ENCODE measurements at regions not wholly inside any gene's neighbourhood (a gene's known extent, or its start where the extent isn't known, plus 50 kb on each side); places are given as distances from the start of the nearest gene placed in this dataset.

DNA sequence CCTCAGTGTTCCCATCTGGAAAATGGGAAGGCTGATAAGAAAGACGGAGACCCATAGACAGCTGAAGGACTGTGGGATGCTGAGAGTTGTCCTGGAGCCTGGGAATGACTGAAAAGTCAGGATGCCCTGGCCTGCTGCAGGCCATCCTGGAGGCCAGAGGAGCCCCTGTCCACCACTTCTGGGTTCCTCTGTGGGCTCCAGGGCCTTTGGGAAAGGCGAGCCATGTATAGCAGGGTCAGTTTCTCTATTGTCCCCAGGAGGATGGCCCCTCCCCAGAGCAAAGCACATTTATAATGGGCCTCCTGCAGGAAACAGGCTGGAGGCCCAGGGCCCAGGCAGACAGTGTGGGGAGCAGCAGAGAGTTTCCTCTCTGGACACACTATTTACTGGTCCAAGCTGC, 471.4 kb upstream of the MGMT start:
- no peak for FAIRE-seq
- TF ChIP-seq, protein P1, sequence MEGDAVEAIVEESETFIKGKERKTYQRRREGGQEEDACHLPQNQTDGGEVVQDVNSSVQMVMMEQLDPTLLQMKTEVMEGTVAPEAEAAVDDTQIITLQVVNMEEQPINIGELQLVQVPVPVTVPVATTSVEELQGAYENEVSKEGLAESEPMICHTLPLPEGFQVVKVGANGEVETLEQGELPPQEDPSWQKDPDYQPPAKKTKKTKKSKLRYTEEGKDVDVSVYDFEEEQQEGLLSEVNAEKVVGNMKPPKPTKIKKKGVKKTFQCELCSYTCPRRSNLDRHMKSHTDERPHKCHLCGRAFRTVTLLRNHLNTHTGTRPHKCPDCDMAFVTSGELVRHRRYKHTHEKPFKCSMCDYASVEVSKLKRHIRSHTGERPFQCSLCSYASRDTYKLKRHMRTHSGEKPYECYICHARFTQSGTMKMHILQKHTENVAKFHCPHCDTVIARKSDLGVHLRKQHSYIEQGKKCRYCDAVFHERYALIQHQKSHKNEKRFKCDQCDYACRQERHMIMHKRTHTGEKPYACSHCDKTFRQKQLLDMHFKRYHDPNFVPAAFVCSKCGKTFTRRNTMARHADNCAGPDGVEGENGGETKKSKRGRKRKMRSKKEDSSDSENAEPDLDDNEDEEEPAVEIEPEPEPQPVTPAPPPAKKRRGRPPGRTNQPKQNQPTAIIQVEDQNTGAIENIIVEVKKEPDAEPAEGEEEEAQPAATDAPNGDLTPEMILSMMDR (IDR thresholded peaks at IDR 0.05; ENCODE audit: insufficient read depth, low read length, severe bottlenecking) = no peak

DNA sequence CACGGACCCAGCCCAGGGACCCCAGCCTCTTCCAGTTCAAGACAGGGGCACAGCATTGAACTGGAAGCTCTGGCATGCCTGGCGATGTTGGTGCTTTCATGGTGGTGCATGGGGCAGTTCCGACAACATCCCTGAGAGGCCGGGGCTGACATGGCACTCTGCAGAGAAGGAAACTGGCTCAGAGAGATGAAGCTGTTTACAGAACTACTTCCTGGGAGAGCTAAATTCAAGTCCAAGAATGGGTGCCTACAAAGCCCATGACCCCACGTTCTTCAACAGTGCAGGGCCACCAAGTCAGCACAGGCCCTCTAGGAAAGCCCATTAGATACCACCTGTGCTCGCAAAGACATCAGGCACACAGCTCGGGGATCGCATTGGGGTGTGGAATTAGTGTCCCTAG, 470.9 kb upstream of the MGMT start:
- FAIRE-seq = no peak
- no peaks in the 10 kb centered on the region for H3K36me3 ChIP-seq (ENCODE audit: control insufficient read depth, insufficient read depth, low read length)

More for the DNA sequence above, 471.4 kb upstream of the MGMT start:
- H3K4me3 ChIP-seq (ENCODE audit: low read depth, low read length) = no peak overlapping the region
- no peaks in the 10 kb centered on the region for H3K36me3 ChIP-seq (ENCODE audit: control insufficient read depth, insufficient read depth, low read length)
- no peaks in the 10 kb centered on the region for H3K27me3 ChIP-seq (ENCODE audit: control insufficient read depth, insufficient read depth, low read length)
- no peak for DNase-seq (ENCODE audit: low read depth)

GRCh38 chr10:128998101-128998805, 468.8 kb upstream of the MGMT start:
- TF ChIP-seq, protein P1 (IDR thresholded peaks at IDR 0.05; ENCODE audit: insufficient read depth, low read length, severe bottlenecking) = no peak
- FAIRE-seq = no peak
- Histone ChIP-seq H3K27me3 (ENCODE audit: control insufficient read depth, insufficient read depth, low read length) (no peaks in the 10 kb centered on the region), H3K4me3 (ENCODE audit: low read depth, low read length) (no peak overlapping the region), H3K36me3 (ENCODE audit: control insufficient read depth, insufficient read depth, low read length) (no peaks in the 10 kb centered on the region)
- DNase-seq (ENCODE audit: low read depth) = no peak

More for the DNA sequence above, 470.9 kb upstream of the MGMT start:
- H3K4me3 ChIP-seq (ENCODE audit: low read depth, low read length) = no peak overlapping the region
- DNase-seq (ENCODE audit: low read depth) = no peak
- TF ChIP-seq, protein P1 (IDR thresholded peaks at IDR 0.05; ENCODE audit: insufficient read depth, low read length, severe bottlenecking) = no peak
- H3K27me3 ChIP-seq (ENCODE audit: control insufficient read depth, insufficient read depth, low read length) = no peaks in the 10 kb centered on the region

DNA sequence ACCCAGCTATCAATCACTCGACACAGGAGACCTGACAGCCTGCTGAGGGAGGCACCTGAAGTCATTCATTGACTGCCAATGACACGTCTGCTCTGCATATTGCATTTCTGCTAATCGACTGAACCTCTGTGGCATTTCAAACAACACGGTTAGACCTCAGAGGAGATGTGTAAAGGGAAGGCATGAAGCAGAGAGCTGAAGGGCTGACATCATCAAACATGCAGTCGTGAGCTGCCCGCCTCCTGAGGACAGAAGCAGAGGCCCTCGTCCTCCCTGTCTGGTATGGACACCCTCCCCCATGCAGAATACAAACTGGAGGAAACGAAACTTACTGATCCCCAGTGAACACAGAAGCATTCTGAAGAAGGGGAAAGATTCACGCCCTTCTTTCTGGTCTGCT, 462.6 kb upstream of the MGMT start:
- FAIRE-seq (no peak), DNase-seq (ENCODE audit: low read depth) (no peak)
- H3K36me3 ChIP-seq (ENCODE audit: control insufficient read depth, insufficient read depth, low read length) = no peaks in the 10 kb centered on the region
- H3K4me3 ChIP-seq (ENCODE audit: low read depth, low read length) = no peak overlapping the region
- no peaks in the 10 kb centered on the region for H3K27me3 ChIP-seq (ENCODE audit: control insufficient read depth, insufficient read depth, low read length)
- TF ChIP-seq, protein P1 (IDR thresholded peaks at IDR 0.05; ENCODE audit: insufficient read depth, low read length, severe bottlenecking) = no peak

DNA sequence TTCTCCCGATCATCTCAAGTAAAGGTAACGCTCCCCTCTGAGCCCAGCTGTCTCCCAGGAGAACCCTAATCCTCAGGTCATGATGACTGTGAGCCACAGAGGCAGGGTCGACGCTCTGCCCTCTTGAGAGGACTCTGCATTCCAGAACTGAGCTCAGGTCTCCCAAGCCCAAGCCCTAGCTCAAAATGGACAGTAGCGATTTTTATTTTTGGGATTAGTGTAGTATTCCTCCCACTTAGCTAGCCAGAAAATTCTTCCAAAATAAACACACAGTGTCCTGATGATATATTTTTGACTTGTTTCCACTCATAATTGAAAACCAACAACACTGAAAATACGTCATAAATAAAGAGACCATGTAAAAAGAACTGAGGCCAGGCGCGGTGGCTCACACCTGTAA, 462.0 kb upstream of the MGMT start:
- FAIRE-seq (no peak), DNase-seq (ENCODE audit: low read depth) (no peak)
- TF ChIP-seq, protein P1 (IDR thresholded peaks at IDR 0.05; ENCODE audit: insufficient read depth, low read length, severe bottlenecking) = no peak

DNA sequence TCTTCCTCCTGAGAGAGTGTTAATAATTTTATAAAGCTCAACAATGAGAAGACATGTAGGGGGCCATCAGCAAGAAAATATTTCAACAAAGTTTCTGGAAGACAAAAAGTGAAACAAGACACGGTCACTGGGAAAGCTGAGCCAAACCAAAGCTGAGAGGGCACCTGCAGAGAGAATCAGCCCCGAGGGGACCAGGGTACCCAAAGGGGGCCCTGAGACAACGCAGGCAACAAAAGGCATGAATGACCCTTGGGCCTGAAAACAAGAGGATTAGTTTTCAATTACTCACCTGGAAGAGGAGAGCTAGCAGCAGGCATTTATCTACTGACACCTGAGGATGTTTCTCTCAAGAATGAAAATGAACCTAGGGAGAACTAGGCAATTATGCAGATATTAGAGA, 461.2 kb upstream of the MGMT start:
- H3K36me3 ChIP-seq (ENCODE audit: control insufficient read depth, insufficient read depth, low read length) = no peaks in the 10 kb centered on the region
- H3K4me3 ChIP-seq (ENCODE audit: low read depth, low read length) = no peak overlapping the region
- H3K27me3 ChIP-seq (ENCODE audit: control insufficient read depth, insufficient read depth, low read length) = no peaks in the 10 kb centered on the region
- no peak for FAIRE-seq
- TF ChIP-seq, protein P1 (IDR thresholded peaks at IDR 0.05; ENCODE audit: insufficient read depth, low read length, severe bottlenecking) = no peak
- no peak for DNase-seq (ENCODE audit: low read depth)

More for the DNA sequence above, 462.0 kb upstream of the MGMT start:
- Histone ChIP-seq H3K27me3 (ENCODE audit: control insufficient read depth, insufficient read depth, low read length) (no peaks in the 10 kb centered on the region), H3K4me3 (ENCODE audit: low read depth, low read length) (no peak overlapping the region), H3K36me3 (ENCODE audit: control insufficient read depth, insufficient read depth, low read length) (no peaks in the 10 kb centered on the region)

Measured in bronchial epithelial cell (primary cell).